Heart left ventricle (tissue), 13 donors: ENCODE measurements at regions not wholly inside any gene's neighbourhood (a gene's known extent, or its start where the extent isn't known, plus 50 kb on each side); places are given as distances from the start of the nearest gene placed in this dataset.

Experiments
- POLR2A ChIP-seq, 2 donors: fragments of 450-650 bp; IDR thresholded peaks; one replicate each; pipeline ENCODE4 v1.6.1; 2017; ENCODE audit warnings: antibody characterized with exemption in 2 of 2, mild to moderate bottlenecking in 2 of 2, moderate library complexity in 2 of 2
- TF ChIP-seq, protein P1 (sequence below), 12 donors: fragments of 200-600 bp; sonication (generic) in 4 of 12; IDR thresholded peaks; one replicate each; pipeline versions ENCODE4 v1.5.0 to v1.8.0; 2018 to 2022; ENCODE audit warnings: antibody characterized with exemption in 12 of 12, mild to moderate bottlenecking in 5 of 12
- donor health status: ischemic (EF 13 %, LVEDD 7.1; RV severe dilation, severe dysfunction).
- donor health status: DM: no; HTN: yes; CAD: no.
- donor health status: DM: no; HTN: no; CAD: no.
- donor health status: ischemic (EF 25% LVEDD 6.9; RV normal size, moderate dysfunction).
- donor health status: ischemic (EF 25% LVEDD 5.7; RV mildly dilated, moderate dysfunction).
- donor health status: ischemic (EF 35%, LVEDD 5.7; RV mildly dilated, moderate dysfunction).
- donor health status: nonischemic (EF 11% LVEDD 7.7; RV severe dilation, severe dysfunction).
- donor health status: DM: yes; HTN: yes; CAD: no.
- donor health status: PGD.
- donor health status: ischemic (EF 29% LVEDD 5.4; RV normal size, mild dysfunction).
- donor health status: nonischemic (EF 23%, LVEDD 6.1; RV moderate dilation, normal function).

DNA sequence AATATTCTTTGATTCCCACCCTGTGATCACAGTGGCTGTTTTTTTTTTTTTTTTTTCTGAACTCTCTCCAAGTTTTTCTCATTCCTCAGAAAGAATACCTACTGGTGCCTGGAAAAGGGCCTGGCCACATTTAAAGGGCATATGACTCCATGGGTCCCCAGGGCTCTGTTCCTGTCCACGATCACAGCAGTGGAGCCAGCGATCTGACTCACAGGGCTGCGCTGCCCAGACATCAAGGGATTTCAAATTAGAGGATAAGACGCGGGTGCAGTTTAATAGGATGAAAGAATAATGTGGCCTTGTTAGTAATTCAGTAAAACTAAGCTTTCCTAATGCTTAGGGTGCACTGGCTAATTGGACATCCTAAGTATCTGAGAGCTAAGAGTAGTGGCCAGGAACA is 175.1 kb upstream of the MSX2 start:
- TF ChIP-seq, protein P1, sequence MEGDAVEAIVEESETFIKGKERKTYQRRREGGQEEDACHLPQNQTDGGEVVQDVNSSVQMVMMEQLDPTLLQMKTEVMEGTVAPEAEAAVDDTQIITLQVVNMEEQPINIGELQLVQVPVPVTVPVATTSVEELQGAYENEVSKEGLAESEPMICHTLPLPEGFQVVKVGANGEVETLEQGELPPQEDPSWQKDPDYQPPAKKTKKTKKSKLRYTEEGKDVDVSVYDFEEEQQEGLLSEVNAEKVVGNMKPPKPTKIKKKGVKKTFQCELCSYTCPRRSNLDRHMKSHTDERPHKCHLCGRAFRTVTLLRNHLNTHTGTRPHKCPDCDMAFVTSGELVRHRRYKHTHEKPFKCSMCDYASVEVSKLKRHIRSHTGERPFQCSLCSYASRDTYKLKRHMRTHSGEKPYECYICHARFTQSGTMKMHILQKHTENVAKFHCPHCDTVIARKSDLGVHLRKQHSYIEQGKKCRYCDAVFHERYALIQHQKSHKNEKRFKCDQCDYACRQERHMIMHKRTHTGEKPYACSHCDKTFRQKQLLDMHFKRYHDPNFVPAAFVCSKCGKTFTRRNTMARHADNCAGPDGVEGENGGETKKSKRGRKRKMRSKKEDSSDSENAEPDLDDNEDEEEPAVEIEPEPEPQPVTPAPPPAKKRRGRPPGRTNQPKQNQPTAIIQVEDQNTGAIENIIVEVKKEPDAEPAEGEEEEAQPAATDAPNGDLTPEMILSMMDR (IDR thresholded peaks at IDR 0.05), result no peak
- TF ChIP-seq POLR2A (IDR thresholded peaks at IDR 0.05), result no peak
